ENCODE measurements at regions not wholly inside any gene's neighbourhood (a gene's known extent, or its start where the extent isn't known, plus 50 kb on each side); places are given as distances from the start of the nearest gene placed in this dataset.
"Not testable (repeated sequence)": the region's sequence is repeated elsewhere in the genome, so short reads cannot be mapped to it uniquely, and the experiment has no call there.

GRCh38 chr1:190679454-190679853 lies 201.8 kb upstream of the BRINP3 start:
- DNase-seq = no peak

GRCh38 chr1:190679983-190680382 lies 202.3 kb upstream of the BRINP3 start:
- no peak for DNase-seq

DNA sequence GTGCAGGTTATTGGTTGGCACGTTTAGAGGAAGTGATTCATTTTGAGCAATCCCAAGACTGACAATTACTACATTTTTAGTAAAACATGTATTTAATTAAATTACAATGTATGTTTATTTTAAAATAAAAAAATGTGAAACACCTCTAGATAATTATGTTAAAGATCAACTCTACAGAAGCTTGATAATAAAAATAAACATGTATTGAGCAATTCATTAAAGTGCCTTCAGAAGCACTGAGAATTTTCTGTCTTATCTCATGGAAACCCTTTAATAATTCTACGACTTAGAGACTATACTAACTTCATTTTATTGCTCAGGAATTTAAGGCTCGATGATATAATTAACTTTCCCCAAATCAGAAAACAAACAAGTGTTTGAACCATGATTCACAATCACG lies 208.0 kb upstream of the BRINP3 start:
- no peak for DNase-seq

GRCh38 chr1:190688096-190688495 lies 210.4 kb upstream of the BRINP3 start:
- DNase-seq = no peak

DNA sequence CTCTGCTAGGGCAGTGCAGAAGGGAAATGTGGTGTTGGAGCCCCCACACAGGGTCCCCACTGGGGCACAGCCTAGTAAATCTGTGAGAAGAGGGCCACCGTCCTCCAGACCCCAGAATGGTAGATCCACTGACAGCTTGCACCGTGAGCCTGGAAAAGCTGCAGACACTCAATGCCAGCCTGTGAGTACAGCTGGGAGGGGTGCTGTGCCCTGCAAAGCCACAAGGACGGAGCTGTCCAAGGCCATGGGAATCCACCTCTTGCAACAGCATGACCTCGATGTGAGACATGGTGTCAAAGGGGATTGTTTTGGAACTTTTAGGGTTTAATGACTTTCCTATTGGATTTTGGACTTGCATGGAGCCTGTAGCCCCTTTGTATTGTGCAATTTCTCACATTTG lies 220.8 kb upstream of the BRINP3 start:
- DNase-seq = not testable (repeated sequence)

DNA sequence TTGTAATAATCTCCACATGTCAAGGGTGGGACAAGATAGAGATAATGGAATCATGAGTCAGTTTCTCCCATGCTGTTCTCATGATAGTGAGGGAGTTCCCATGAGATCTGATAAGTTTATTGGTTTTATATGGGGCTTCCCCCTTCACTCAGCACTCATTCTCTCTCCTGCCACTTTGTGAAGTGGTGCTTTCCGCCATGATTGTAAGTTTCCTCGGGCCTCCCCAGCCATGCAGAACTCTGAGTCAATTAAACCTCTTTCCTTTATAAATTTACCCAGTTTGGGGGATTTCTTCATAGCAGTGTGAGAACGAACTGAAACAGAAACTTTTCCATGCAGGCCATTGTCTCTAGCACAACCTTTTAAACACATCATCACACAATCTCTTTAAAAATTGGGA lies 221.5 kb upstream of the BRINP3 start:
- DNase-seq = no peak

DNA sequence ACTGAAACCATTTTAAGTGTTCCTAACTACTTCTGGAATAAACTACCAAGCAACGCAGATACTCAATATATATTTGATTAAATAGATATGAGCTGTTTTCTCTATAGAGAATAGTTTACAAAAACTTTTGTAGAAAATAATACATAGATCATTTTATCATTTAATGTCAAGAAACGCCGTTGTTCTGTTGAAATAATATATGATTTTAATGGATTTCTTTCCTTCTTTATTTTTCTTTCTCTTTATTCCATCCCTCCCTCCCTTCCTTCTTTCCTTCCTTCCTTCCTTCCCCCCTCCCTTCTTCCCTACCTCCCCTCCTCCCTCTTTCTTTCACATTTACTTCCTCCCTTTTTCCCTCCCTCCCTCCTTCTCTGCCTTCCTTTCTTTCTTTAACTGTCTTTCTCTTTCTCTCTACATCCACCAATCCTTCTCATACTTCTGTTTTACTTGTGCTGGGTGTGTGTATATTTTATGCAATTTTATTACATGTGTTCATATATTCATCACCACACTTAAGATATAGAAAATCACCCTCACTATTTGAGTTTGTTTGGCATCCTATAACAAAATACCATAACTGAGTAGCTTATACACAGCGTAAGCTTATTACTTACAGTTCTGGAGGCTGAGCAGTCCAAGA lies 230.9 kb upstream of the BRINP3 start:
- no peak for DNase-seq

GRCh38 chr1:190711069-190711468 lies 233.4 kb upstream of the BRINP3 start:
- DNase-seq = no peak

- no peak for DNase-seq
These were observed 239.4 kb upstream of the BRINP3 start for GRCh38 chr1:190717055-190717454.

DNA sequence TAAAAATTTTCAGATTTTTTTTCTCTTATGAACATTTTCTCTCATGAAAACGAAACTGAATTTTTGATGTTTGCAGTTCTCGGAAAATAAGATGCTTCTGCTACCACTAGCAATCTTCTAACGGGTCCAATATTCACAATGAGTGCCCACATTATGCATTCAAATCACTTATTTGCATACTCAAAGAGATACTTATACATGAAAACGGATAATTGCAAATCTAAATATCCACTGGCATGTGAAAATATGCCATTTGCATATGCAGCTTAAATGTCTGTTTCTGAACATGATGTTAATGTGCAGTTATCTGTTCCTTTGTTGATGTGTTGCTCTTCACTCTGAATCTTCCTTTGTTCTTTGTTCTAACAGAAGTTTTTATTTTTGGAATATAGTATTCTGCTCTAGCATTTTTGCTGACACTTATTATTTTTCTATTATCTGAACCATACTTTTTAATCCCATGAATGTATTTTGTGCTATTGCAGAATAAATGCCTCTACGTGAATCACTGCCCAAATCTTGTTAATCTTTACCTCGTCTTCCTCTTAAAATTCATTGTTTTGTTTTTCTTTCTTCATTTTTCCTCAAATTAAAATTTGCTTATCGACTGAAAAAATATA lies 259.4 kb upstream of the BRINP3 start:
- DNase-seq = no peak

GRCh38 chr1:190738317-190738716 lies 260.7 kb upstream of the BRINP3 start:
- DNase-seq = no peak

DNA sequence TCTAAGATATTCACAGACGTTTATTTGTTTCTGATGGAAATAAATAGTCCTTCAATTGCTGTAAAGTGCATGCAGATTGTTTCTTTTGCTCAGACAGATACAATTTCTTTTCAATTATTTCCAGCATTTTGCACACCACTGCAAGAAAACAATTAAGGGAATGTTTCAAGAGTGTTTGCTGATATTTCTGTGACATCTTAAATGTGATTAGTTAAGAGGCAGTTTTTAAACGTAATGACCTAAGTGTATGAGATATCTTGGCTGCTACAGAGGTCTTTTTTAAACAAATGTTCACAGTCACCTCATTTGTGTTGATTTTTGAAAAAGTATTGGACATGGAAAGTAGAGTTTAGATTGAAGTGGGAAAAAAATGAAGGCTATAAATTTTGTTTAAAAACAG lies 262.3 kb upstream of the BRINP3 start:
- DNase-seq = no peak

- DNase-seq = no peak
These were observed 270.0 kb upstream of the BRINP3 start for GRCh38 chr1:190747704-190748103.

DNA sequence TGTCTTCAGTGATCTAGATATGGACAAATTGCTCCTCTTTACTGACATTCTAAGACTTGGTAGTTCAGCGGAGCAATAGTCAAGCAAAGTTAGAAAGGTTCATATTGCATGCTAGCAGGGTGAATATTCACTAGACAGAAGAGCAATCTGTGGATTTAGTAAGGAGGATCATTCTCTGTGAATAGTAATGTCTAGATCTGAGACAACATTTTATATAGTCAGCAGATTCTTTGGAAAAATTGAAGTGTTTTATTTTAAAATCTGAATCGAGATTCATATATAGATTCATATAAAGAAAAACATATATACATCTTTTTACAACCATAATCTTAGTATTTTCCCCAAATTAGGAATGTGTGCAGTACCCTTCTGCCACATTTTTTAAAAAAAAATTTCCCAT lies 274.5 kb upstream of the BRINP3 start:
- DNase-seq = no peak

- DNase-seq = no peak
These were observed 277.0 kb upstream of the BRINP3 start for GRCh38 chr1:190754666-190755065.

GRCh38 chr1:190759807-190760206 lies 282.1 kb upstream of the BRINP3 start:
- no peak for DNase-seq

GRCh38 chr1:190762325-190762724 lies 284.7 kb upstream of the BRINP3 start:
- DNase-seq = no peak

GRCh38 chr1:190792873-190793272 lies 315.2 kb upstream of the BRINP3 start:
- DNase-seq = no peak

DNA sequence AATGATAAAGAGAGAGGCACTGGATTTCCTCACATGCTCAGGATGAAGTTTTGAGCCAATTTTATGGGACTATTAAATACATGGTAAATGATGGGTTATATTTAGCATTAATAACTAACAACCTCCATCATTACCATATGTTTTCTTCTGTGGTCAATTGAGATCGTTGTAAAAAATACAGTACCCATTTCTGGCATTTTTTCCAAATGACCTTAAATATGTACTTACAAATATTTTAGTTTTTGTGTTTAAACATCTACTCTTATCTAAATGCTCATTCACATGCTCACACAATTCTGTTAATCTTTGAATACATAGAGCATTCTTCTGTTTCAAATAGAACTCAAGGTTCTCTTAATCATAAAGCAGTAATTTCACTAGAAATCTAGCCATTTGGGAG lies 330.0 kb upstream of the BRINP3 start:
- DNase-seq = no peak

GRCh38 chr1:190808035-190808434 lies 330.4 kb upstream of the BRINP3 start:
- DNase-seq = no peak

GRCh38 chr1:190809312-190809711 lies 331.6 kb upstream of the BRINP3 start:
- DNase-seq = no peak

DNA sequence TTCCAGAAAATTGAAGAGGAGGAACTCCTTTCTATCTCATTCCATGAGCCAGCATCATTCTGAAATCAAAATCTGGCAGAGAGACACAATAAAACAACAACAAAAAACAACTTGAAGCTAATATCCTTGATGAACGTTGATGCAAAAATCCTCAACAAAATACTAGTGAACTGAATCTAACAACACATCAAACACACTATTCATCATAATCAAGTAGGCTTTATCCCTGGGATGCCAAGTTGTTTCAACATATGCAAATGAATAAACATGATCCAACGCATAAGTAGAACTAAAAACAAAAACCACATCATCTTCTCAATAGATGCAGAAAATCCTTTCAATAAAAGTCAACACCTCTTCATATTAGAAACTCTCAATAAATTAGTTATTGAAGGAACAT lies 335.3 kb upstream of the BRINP3 start:
- DNase-seq = no peak

DNA sequence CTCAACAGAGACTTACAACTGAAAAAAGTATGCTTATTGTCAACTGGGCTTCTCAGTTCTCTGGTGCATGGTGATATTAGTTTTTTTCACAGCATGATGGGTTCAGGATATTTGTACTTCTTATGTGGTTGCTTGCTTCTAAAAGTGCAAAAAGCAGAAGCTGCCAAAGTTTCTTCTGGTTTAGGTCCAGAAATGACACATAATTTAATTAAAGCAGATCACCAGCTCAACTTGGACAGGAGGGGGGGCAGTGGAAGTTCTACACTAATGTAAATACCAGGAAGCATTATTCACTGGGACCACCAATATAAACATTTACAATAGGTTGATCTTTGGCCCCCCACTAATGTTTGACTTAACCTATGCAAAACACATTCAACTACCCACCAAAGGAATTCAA lies 354.8 kb upstream of the BRINP3 start:
- DNase-seq = no peak

DNA sequence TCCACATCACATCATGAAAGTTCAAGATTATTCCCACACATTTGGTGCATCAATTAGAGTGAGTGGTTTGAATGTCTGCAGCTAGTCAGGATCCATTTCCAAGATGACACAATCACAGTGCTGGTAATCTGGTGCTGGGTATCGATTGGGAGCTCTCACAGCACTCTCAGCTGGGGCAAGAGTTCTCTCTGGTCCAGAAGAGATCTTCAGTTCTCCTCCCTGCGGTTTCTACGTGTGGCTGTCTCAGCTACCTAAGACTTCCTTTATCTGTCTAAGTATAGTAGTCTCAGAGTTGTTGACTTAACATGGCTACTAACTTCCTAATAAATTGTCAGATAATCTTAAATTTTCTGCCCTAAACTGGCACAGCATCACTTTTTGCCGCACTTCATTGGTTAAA lies 358.0 kb upstream of the BRINP3 start:
- DNase-seq = peak; percentile 10

DNA sequence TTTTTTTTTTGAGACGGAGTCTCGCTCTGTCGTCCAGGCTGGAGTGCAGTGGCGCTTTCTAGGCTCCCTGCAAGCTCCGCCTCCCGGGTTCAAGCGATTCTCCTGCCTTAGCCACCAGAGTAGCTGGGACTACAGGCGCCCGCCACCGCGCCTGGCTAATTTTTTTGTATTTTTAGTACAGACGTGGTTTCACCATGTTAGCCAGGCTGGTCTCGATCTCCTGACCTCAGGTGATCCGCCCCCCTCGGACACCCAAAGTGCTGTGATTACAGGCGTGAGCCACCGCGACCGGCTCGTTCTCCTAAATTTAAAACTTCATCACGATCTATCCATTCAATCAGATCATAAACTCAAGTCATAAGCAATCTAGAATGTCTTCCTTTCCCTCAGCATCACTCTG lies 359.5 kb upstream of the BRINP3 start:
- DNase-seq = not testable (repeated sequence)

Measured in NCI-H82 (cell line).